WTC11 (cell line): ENCODE measurements at regions not wholly inside any gene's neighbourhood (a gene's known extent, or its start where the extent isn't known, plus 50 kb on each side); places are given as distances from the start of the nearest gene placed in this dataset.

Experiments used
- ATAC-seq: fragments of 200-7000 bp; cut with Tn5 transposase; 2 replicates; pipeline ENCODE4 v1.10.0; 2021; ENCODE audit warnings: mild to moderate bottlenecking, moderate library complexity
- CTCF ChIA-PET: fragments of 300-600 bp; sonication (Branson Sonifier 250); formaldehyde crosslinking; loops from one replicate; lab custom pipeline; 2021; ENCODE audit warnings: antibody characterized with exemption; lab: Charles Lee
- POLR2A ChIA-PET: fragments of 350-600 bp; sonication (Branson Sonifier 250); formaldehyde crosslinking; loops from one replicate; lab custom pipeline; 2021; ENCODE audit warnings: antibody characterized with exemption; lab: Charles Lee
- DNase-seq: peaks from one replicate; pipeline ENCODE4 v3.0.0; 2021; ENCODE audit warnings: low spot score
- H3K27ac Mint-ChIP-seq: 2 replicates; pipeline ENCODE4 v1.8.0; 2021; ENCODE audit warnings: mixed read lengths
- H3K27me3 Mint-ChIP-seq: 2 replicates; pipeline ENCODE4 v1.8.0; 2021; ENCODE audit warnings: low read depth, mild to moderate bottlenecking, moderate library complexity, mixed read lengths
- H3K36me3 Mint-ChIP-seq: 2 replicates; pipeline ENCODE4 v1.8.0; 2021; ENCODE audit warnings: mixed read lengths
- H3K4me1 Mint-ChIP-seq: 2 replicates; pipeline ENCODE4 v1.8.0; 2022; ENCODE audit warnings: mixed read lengths
- H3K4me3 Mint-ChIP-seq: 2 replicates; pipeline ENCODE4 v1.8.0; 2021; ENCODE audit warnings: mild to moderate bottlenecking, moderate library complexity, mixed read lengths
- H3K9me3 Mint-ChIP-seq: 2 replicates; pipeline ENCODE4 v1.8.0; 2021; ENCODE audit warnings: mixed read lengths
- ATF1 ChIP-seq: sonication (generic); formaldehyde crosslinking; IDR thresholded peaks from 2 replicates; pipeline ENCODE4 v1.8.1; 2023; ENCODE audit warnings: mild to moderate bottlenecking, moderate library complexity, missing genetic modification reagents
- EMX1 ChIP-seq: fragments of 250-450 bp; sonication (Bioruptor Pico); IDR thresholded peaks from 2 replicates; pipeline ENCODE4 v1.8.0; 2021; ENCODE audit warnings: mild to moderate bottlenecking
- ETV6 ChIP-seq: sonication (generic); formaldehyde crosslinking; IDR thresholded peaks from 2 replicates; pipeline ENCODE4 v1.8.1; 2022; ENCODE audit warnings: mild to moderate bottlenecking, missing genetic modification reagents
- FOXP1 ChIP-seq: sonication (generic); formaldehyde crosslinking; IDR thresholded peaks from 2 replicates; pipeline ENCODE4 v1.8.0; 2022; ENCODE audit warnings: missing genetic modification reagents, mild to moderate bottlenecking, moderate library complexity, borderline replicate concordance
- SMAD4 ChIP-seq: sonication (generic); formaldehyde crosslinking; IDR thresholded peaks from 2 replicates; pipeline ENCODE4 v1.8.0; 2022; ENCODE audit warnings: mild to moderate bottlenecking, missing genetic modification reagents
- TP53 ChIP-seq: sonication (generic); formaldehyde crosslinking; IDR thresholded peaks from 2 replicates; pipeline ENCODE4 v1.8.1; 2023; ENCODE audit warnings: mild to moderate bottlenecking, missing genetic modification reagents
- ZBTB21 ChIP-seq: sonication (generic); formaldehyde crosslinking; IDR thresholded peaks from 2 replicates; pipeline ENCODE4 v1.8.1; 2023; ENCODE audit warnings: mild to moderate bottlenecking, missing genetic modification reagents, borderline replicate concordance
- ZNF121 ChIP-seq: sonication (generic); formaldehyde crosslinking; IDR thresholded peaks from 2 replicates; pipeline ENCODE4 v1.8.0; 2023; ENCODE audit warnings: missing genetic modification reagents
- ZNF138 ChIP-seq: sonication (generic); formaldehyde crosslinking; conservative IDR thresholded peaks from 2 replicates; pipeline ENCODE4 v1.8.1; 2022; ENCODE audit warnings: mild to moderate bottlenecking, moderate library complexity, missing genetic modification reagents
- TF ChIP-seq, protein P1 (sequence below): fragments of 250-450 bp; sonication (Bioruptor Pico); IDR thresholded peaks from 2 replicates; pipeline ENCODE4 v1.9.0; 2021; ENCODE audit warnings: mild to moderate bottlenecking, borderline replicate concordance
- TF ChIP-seq, protein P2 (sequence below): fragments of 250-450 bp; sonication (Bioruptor Pico); IDR thresholded peaks from 2 replicates; pipeline ENCODE4 v2.1.2; 2022; ENCODE audit warnings: mild to moderate bottlenecking, moderate library complexity
- TF ChIP-seq, protein P3 (sequence below): fragments of 250-450 bp; sonication (Bioruptor Pico); IDR thresholded peaks from 2 replicates; pipeline ENCODE4 v1.8.0; 2021; ENCODE audit warnings: mild to moderate bottlenecking
- TF ChIP-seq, protein P4 (sequence below): sonication (generic); formaldehyde crosslinking; IDR thresholded peaks from 2 replicates; pipeline ENCODE4 v1.8.1; 2022; ENCODE audit warnings: mild to moderate bottlenecking, moderate library complexity, missing genetic modification reagents
- TF ChIP-seq, protein P5 (sequence below): sonication (generic); formaldehyde crosslinking; IDR thresholded peaks from 2 replicates; pipeline ENCODE4 v1.8.1; 2022; ENCODE audit warnings: low read depth, missing genetic modification reagents, borderline replicate concordance
- TF ChIP-seq, protein P6 (sequence below): sonication (generic); formaldehyde crosslinking; IDR thresholded peaks from 2 replicates; pipeline ENCODE4 v1.8.0; 2022; ENCODE audit warnings: mild to moderate bottlenecking, missing genetic modification reagents
- TF ChIP-seq, protein P7 (sequence below): sonication (generic); formaldehyde crosslinking; IDR thresholded peaks from 2 replicates; pipeline ENCODE4 v1.8.1; 2022; ENCODE audit warnings: mild to moderate bottlenecking, missing genetic modification reagents, moderate library complexity, borderline replicate concordance
- TF ChIP-seq, protein P8 (sequence below): sonication (generic); formaldehyde crosslinking; conservative IDR thresholded peaks from 2 replicates; pipeline ENCODE4 v1.8.1; 2023; ENCODE audit warnings: mild to moderate bottlenecking, low read depth, missing genetic modification reagents, moderate library complexity
- TF ChIP-seq, protein P9 (sequence below): sonication (generic); formaldehyde crosslinking; IDR thresholded peaks from 2 replicates; pipeline ENCODE4 v1.8.0; 2022; ENCODE audit warnings: mild to moderate bottlenecking, missing genetic modification reagents

DNA sequence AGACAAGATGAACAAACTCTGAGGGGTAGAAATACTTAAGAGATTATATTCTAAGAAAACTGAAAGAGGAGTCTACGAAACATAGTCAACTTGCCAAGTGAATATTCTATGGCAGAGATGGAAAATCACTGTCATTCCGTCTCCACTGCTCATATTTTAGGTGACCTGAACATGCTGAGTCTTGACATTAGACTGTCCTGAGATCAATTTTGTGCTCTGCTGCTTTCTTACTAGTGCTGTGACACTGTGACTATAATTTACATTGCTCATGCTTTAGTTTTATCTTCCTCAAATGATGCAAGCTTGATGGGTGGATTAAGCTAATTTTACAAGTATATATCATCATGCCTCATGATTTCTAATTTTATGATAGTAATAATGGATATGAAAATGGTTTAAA is 228.2 kb upstream of the LRFN5 start (continued):
- TF ChIP-seq ZNF138: no peak
- no peak for TF ChIP-seq EMX1 (CRISPR knock-in tag)
- TF ChIP-seq ATF1 (CRISPR knock-in tag): no peak

DNA sequence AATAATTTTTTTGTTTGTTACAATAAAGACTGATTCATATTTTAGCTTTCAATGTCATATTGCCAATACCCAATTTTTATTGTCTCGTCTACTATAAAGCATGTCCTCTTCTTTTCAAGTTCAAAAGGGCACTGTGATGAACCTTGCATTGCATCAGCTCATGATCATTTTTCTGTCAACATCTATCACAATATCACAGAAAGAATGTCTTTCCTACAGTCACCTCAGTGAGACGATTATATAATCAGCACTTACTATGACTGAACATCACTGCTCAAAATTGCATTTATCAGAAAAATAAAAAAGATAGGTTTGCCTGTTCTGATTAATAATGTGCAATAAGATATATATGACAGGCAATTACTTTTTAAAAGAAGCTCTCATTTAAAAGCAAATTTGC is 228.7 kb upstream of the LRFN5 start:
- no peaks in the 10 kb centered on the region for H3K9me3 Mint-ChIP-seq

DNA sequence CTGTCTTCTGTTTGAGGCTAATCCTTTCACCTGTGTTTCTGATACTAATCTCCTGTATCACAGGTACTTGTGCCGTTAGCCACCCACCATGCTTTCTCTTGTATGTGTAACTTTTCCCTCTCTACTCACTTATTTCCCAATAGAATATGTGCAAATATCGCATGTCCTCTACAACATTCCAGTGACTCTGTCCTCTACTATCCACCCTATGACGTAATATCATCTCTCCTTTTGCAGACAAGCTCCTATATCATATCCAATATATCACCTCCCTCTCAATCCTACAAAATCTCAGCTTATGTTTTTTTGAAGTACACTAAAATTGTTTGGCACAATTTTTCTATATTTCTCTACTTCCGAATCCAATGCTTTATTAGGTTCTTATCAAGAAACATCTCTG is 232.6 kb upstream of the LRFN5 start:
- Mint-ChIP-seq H3K9me3 (peaks cover 9% of the 10 kb centered on the region), H3K4me1 (no peaks in the 10 kb centered on the region), H3K4me3 (no peak overlapping the region), H3K27me3 (no peaks in the 10 kb centered on the region), H3K36me3 (no peaks in the 10 kb centered on the region; the same call in 1 of the 2 replicates), H3K27ac (no peak overlapping the region)
- no peak for DNase-seq
- CTCF ChIA-PET: no interaction called here
- no peak for ATAC-seq
- POLR2A ChIA-PET: no interaction called here
- TF ChIP-seq, protein P1, sequence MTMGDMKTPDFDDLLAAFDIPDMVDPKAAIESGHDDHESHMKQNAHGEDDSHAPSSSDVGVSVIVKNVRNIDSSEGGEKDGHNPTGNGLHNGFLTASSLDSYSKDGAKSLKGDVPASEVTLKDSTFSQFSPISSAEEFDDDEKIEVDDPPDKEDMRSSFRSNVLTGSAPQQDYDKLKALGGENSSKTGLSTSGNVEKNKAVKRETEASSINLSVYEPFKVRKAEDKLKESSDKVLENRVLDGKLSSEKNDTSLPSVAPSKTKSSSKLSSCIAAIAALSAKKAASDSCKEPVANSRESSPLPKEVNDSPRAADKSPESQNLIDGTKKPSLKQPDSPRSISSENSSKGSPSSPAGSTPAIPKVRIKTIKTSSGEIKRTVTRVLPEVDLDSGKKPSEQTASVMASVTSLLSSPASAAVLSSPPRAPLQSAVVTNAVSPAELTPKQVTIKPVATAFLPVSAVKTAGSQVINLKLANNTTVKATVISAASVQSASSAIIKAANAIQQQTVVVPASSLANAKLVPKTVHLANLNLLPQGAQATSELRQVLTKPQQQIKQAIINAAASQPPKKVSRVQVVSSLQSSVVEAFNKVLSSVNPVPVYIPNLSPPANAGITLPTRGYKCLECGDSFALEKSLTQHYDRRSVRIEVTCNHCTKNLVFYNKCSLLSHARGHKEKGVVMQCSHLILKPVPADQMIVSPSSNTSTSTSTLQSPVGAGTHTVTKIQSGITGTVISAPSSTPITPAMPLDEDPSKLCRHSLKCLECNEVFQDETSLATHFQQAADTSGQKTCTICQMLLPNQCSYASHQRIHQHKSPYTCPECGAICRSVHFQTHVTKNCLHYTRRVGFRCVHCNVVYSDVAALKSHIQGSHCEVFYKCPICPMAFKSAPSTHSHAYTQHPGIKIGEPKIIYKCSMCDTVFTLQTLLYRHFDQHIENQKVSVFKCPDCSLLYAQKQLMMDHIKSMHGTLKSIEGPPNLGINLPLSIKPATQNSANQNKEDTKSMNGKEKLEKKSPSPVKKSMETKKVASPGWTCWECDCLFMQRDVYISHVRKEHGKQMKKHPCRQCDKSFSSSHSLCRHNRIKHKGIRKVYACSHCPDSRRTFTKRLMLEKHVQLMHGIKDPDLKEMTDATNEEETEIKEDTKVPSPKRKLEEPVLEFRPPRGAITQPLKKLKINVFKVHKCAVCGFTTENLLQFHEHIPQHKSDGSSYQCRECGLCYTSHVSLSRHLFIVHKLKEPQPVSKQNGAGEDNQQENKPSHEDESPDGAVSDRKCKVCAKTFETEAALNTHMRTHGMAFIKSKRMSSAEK (CRISPR knock-in tag): no peak
- TF ChIP-seq SMAD4 (CRISPR knock-in tag) (no peak), ZNF121 (no peak), TP53 (CRISPR knock-in tag) (no peak), ZBTB21 (CRISPR knock-in tag) (no peak), ETV6 (no peak)
- TF ChIP-seq, protein P2, sequence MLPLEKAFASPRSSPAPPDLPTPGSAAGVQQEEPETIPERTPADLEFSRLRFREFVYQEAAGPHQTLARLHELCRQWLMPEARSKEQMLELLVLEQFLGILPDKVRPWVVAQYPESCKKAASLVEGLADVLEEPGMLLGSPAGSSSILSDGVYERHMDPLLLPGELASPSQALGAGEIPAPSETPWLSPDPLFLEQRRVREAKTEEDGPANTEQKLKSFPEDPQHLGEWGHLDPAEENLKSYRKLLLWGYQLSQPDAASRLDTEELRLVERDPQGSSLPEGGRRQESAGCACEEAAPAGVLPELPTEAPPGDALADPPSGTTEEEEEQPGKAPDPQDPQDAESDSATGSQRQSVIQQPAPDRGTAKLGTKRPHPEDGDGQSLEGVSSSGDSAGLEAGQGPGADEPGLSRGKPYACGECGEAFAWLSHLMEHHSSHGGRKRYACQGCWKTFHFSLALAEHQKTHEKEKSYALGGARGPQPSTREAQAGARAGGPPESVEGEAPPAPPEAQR (CRISPR knock-in tag): no peak
- TF ChIP-seq, protein P3, sequence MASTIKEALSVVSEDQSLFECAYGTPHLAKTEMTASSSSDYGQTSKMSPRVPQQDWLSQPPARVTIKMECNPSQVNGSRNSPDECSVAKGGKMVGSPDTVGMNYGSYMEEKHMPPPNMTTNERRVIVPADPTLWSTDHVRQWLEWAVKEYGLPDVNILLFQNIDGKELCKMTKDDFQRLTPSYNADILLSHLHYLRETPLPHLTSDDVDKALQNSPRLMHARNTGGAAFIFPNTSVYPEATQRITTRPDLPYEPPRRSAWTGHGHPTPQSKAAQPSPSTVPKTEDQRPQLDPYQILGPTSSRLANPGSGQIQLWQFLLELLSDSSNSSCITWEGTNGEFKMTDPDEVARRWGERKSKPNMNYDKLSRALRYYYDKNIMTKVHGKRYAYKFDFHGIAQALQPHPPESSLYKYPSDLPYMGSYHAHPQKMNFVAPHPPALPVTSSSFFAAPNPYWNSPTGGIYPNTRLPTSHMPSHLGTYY (CRISPR knock-in tag): no peak
- TF ChIP-seq, protein P4, sequence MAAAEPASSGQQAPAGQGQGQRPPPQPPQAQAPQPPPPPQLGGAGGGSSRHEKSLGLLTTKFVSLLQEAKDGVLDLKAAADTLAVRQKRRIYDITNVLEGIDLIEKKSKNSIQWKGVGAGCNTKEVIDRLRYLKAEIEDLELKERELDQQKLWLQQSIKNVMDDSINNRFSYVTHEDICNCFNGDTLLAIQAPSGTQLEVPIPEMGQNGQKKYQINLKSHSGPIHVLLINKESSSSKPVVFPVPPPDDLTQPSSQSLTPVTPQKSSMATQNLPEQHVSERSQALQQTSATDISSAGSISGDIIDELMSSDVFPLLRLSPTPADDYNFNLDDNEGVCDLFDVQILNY (CRISPR knock-in tag): no peak
- TF ChIP-seq, protein P5, sequence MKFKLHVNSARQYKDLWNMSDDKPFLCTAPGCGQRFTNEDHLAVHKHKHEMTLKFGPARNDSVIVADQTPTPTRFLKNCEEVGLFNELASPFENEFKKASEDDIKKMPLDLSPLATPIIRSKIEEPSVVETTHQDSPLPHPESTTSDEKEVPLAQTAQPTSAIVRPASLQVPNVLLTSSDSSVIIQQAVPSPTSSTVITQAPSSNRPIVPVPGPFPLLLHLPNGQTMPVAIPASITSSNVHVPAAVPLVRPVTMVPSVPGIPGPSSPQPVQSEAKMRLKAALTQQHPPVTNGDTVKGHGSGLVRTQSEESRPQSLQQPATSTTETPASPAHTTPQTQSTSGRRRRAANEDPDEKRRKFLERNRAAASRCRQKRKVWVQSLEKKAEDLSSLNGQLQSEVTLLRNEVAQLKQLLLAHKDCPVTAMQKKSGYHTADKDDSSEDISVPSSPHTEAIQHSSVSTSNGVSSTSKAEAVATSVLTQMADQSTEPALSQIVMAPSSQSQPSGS (CRISPR knock-in tag): no peak
- TF ChIP-seq, protein P6, sequence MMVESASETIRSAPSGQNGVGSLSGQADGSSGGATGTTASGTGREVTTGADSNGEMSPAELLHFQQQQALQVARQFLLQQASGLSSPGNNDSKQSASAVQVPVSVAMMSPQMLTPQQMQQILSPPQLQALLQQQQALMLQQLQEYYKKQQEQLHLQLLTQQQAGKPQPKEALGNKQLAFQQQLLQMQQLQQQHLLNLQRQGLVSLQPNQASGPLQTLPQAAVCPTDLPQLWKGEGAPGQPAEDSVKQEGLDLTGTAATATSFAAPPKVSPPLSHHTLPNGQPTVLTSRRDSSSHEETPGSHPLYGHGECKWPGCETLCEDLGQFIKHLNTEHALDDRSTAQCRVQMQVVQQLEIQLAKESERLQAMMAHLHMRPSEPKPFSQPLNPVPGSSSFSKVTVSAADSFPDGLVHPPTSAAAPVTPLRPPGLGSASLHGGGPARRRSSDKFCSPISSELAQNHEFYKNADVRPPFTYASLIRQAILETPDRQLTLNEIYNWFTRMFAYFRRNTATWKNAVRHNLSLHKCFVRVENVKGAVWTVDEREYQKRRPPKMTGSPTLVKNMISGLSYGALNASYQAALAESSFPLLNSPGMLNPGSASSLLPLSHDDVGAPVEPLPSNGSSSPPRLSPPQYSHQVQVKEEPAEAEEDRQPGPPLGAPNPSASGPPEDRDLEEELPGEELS: no peak
- TF ChIP-seq, protein P7, sequence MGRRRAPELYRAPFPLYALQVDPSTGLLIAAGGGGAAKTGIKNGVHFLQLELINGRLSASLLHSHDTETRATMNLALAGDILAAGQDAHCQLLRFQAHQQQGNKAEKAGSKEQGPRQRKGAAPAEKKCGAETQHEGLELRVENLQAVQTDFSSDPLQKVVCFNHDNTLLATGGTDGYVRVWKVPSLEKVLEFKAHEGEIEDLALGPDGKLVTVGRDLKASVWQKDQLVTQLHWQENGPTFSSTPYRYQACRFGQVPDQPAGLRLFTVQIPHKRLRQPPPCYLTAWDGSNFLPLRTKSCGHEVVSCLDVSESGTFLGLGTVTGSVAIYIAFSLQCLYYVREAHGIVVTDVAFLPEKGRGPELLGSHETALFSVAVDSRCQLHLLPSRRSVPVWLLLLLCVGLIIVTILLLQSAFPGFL (CRISPR knock-in tag): no peak
- TF ChIP-seq, protein P8, sequence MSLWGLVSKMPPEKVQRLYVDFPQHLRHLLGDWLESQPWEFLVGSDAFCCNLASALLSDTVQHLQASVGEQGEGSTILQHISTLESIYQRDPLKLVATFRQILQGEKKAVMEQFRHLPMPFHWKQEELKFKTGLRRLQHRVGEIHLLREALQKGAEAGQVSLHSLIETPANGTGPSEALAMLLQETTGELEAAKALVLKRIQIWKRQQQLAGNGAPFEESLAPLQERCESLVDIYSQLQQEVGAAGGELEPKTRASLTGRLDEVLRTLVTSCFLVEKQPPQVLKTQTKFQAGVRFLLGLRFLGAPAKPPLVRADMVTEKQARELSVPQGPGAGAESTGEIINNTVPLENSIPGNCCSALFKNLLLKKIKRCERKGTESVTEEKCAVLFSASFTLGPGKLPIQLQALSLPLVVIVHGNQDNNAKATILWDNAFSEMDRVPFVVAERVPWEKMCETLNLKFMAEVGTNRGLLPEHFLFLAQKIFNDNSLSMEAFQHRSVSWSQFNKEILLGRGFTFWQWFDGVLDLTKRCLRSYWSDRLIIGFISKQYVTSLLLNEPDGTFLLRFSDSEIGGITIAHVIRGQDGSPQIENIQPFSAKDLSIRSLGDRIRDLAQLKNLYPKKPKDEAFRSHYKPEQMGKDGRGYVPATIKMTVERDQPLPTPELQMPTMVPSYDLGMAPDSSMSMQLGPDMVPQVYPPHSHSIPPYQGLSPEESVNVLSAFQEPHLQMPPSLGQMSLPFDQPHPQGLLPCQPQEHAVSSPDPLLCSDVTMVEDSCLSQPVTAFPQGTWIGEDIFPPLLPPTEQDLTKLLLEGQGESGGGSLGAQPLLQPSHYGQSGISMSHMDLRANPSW (CRISPR knock-in tag): no peak
- TF ChIP-seq, protein P9, sequence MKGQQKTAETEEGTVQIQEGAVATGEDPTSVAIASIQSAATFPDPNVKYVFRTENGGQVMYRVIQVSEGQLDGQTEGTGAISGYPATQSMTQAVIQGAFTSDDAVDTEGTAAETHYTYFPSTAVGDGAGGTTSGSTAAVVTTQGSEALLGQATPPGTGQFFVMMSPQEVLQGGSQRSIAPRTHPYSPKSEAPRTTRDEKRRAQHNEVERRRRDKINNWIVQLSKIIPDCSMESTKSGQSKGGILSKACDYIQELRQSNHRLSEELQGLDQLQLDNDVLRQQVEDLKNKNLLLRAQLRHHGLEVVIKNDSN: no peak

More for the DNA sequence above, 228.7 kb upstream of the LRFN5 start:
- Mint-ChIP-seq H3K4me3 (no peak overlapping the region), H3K27me3 (no peaks in the 10 kb centered on the region), H3K4me1 (no peaks in the 10 kb centered on the region), H3K27ac (no peak overlapping the region), H3K36me3 (no peaks in the 10 kb centered on the region; the same call in 1 of the 2 replicates)
- POLR2A ChIA-PET: no interaction called here
- TF ChIP-seq FOXP1 (CRISPR knock-in tag): no peak
- DNase-seq (no peak), ATAC-seq (no peak)
- CTCF ChIA-PET: no interaction called here
